ENCODE measurements at regions not wholly inside any gene's neighbourhood (a gene's known extent, or its start where the extent isn't known, plus 50 kb on each side); places are given as distances from the start of the nearest gene placed in this dataset.

- Histone ChIP-seq H2BK15ac (ENCODE audit: low read length) (no peak overlapping the region), H2BK20ac (ENCODE audit: low read length) (no peak overlapping the region), H3K4me3 (ENCODE audit: extremely low read depth in 1 of 4, insufficient read depth in 2 of 4, low read depth in 3 of 4, low read length in 4 of 4) (no peak overlapping the region), H2BK5ac (ENCODE audit: low read depth, low read length) (no peak overlapping the region), H4K8ac (ENCODE audit: extremely low read depth, insufficient read depth, low read length) (no peak overlapping the region), H3K79me1 (ENCODE audit: low read depth, low read length) (no peaks in the 10 kb centered on the region), H4K20me1 (replicated peaks in 1 of 2; ENCODE audit: control insufficient read depth in 1 of 2, insufficient read depth in 2 of 2, low read length in 2 of 2) (no peaks in the 10 kb centered on the region), H4K5ac (ENCODE audit: insufficient read length, low read depth, low read length) (no peak overlapping the region), H3K9me3 (ENCODE audit: insufficient read depth in 2 of 2, low read depth in 1 of 2, low read length in 1 of 2) (peaks cover under 1 to 5% of the 10 kb centered on the region in 2 experiments; a peak in 3 of 4 replicates), H3K27me3 (replicated peaks in 1 of 4; ENCODE audit: control insufficient read depth in 3 of 4, extremely low read depth in 1 of 4, insufficient read depth in 3 of 4, low read length in 3 of 4) (no peaks in the 10 kb centered on the region), H3K4ac (replicated peaks; ENCODE audit: insufficient read length, low read depth, low read length) (no peak overlapping the region), H3K18ac (ENCODE audit: extremely low read depth, low read length) (no peak overlapping the region), H2AFZ (ENCODE audit: low read length) (no peak overlapping the region), H3K23ac (ENCODE audit: insufficient read length) (no peak overlapping the region), H2BK120ac (replicated peaks; ENCODE audit: low read depth, low read length) (no peak overlapping the region), H3K4me2 (ENCODE audit: insufficient read depth in 1 of 2, low read depth in 2 of 2, low read length in 2 of 2) (no peak overlapping the region), H4K91ac (replicated peaks; ENCODE audit: insufficient read length, low read length) (no peak overlapping the region), H2BK12ac (ENCODE audit: low read depth, low read length) (no peak overlapping the region), H3K56ac (replicated peaks; ENCODE audit: insufficient read length, low read depth, low read length) (no peak overlapping the region), H2AK5ac (ENCODE audit: low read depth, low read length) (no peak overlapping the region), H3K4me1 (replicated peaks in 1 of 4; ENCODE audit: control insufficient read depth in 3 of 4, insufficient read depth in 4 of 4, low read length in 3 of 4) (no peaks in the 10 kb centered on the region), H3K14ac (ENCODE audit: insufficient read length) (no peak overlapping the region), H3K9ac (replicated peaks in 1 of 4; ENCODE audit: extremely low read depth in 1 of 4, low read depth in 3 of 4, low read length in 3 of 4) (no peak overlapping the region), H3K79me2 (ENCODE audit: control insufficient read depth in 1 of 2, insufficient read depth in 2 of 2, low read length in 2 of 2) (no peaks in the 10 kb centered on the region), H3K36me3 (ENCODE audit: control insufficient read depth in 2 of 4, insufficient read depth in 4 of 4, low read length in 3 of 4) (no peaks in the 10 kb centered on the region), H3K27ac (ENCODE audit: low read depth, low read length) (no peak overlapping the region), H3K23me2 (ENCODE audit: low read depth, low read length) (no peaks in the 10 kb centered on the region)
- FAIRE-seq (no peak), DNase-seq (ENCODE audit: low read depth in 1 of 2, low spot score in 2 of 2) (no peak)
- TF ChIP-seq TAF7 (optimal IDR thresholded peaks at IDR 0.05; ENCODE audit: borderline replicate concordance, low read depth, low read length) (no peak), CHD1 (IDR thresholded peaks at IDR 0.05; ENCODE audit: low read depth, low read length) (no peak), TBP (IDR thresholded peaks at IDR 0.05; ENCODE audit: low read depth, low read length) (no peak), EGR1 (IDR thresholded peaks at IDR 0.05; ENCODE audit: borderline replicate concordance, low read depth, low read length) (no peak)
- CTCF ChIA-PET (ENCODE audit: partially characterized antibody), result no interaction called here
- 89% methylated on average over 3 of the region's 3 CpGs; no CpG with 5 or more reads in 1 of the 2 experiments for WGBS, 2 experiments (ENCODE audit: extremely low coverage in 1 of 2, insufficient coverage in 1 of 2, insufficient read length in 1 of 2, insufficient replicate concordance in 2 of 2, low coverage in 1 of 2, low lambda C conversion rate in 2 of 2, missing lambda C conversion rate in 1 of 2)
- POLR2A ChIA-PET (ENCODE audit: partially characterized antibody), result no interaction called here
Measured at GRCh38 chr3:152043620-152044019, 170.2 kb downstream of the SUCNR1 start.
